HepG2 (cell line): ENCODE measurements at regions not wholly inside any gene's neighbourhood (a gene's known extent, or its start where the extent isn't known, plus 50 kb on each side); places are given as distances from the start of the nearest gene placed in this dataset.

Source experiments
- ARID4A ChIP-seq: sonication (generic); formaldehyde crosslinking; IDR thresholded peaks from 2 replicates; pipeline ENCODE4 v1.5.0; 2020; ENCODE audit warnings: mild to moderate bottlenecking, missing genetic modification reagents, borderline replicate concordance
- CTCF ChIP-seq: sonication (generic); formaldehyde crosslinking; IDR thresholded peaks from 2 replicates; pipeline ENCODE4 v1.5.0; 2020; ENCODE audit warnings: mild to moderate bottlenecking, missing genetic modification reagents, moderate library complexity
- GLI4 ChIP-seq: sonication (generic); formaldehyde crosslinking; IDR thresholded peaks from 2 replicates; pipeline ENCODE4 v1.5.1; 2020; ENCODE audit warnings: missing genetic modification reagents, mild to moderate bottlenecking, moderate library complexity, borderline replicate concordance
- LRRFIP1 ChIP-seq: sonication (generic); formaldehyde crosslinking; conservative IDR thresholded peaks from 2 replicates; pipeline ENCODE4 v1.4.0; 2020; ENCODE audit warnings: missing genetic modification reagents
- NBN ChIP-seq: fragments of 450-650 bp; conservative IDR thresholded peaks from 2 replicates; pipeline ENCODE4 v1.6.1; 2017
- USF2 ChIP-seq, 2 experiments: sonication (generic) in 1 of 2; formaldehyde crosslinking in 1 of 2; IDR thresholded peaks; 2 replicates each; pipeline versions ENCODE4 v1.5.1 to v1.6.1; 2011 to 2020; ENCODE audit warnings: borderline replicate concordance in 1 of 2, low read depth in 1 of 2, low read length in 1 of 2, mild to moderate bottlenecking in 1 of 2, missing genetic modification reagents in 1 of 2, moderate library complexity in 1 of 2
- ZNF740 ChIP-seq: sonication (generic); formaldehyde crosslinking; IDR thresholded peaks from 2 replicates; pipeline ENCODE4 v1.4.0; 2020; ENCODE audit warnings: missing genetic modification reagents

- TF ChIP-seq USF2 (IDR thresholded peaks at IDR 0.05; ENCODE audit: low read depth, low read length), result no peak
- no peak for TF ChIP-seq USF2 (CRISPR knock-in tag; IDR thresholded peaks at IDR 0.05; ENCODE audit: borderline replicate concordance)
- no peak for TF ChIP-seq NBN
- no peak for TF ChIP-seq LRRFIP1 (CRISPR knock-in tag)
- no peak for TF ChIP-seq ARID4A (CRISPR knock-in tag)
- no peak for TF ChIP-seq CTCF (CRISPR knock-in tag)
- TF ChIP-seq ZNF740 (CRISPR knock-in tag), result no peak
- no peak for TF ChIP-seq GLI4 (CRISPR knock-in tag)
Measured at GRCh38 chr14:65852689-65853088, 440.2 kb downstream of the FUT8 start.
